Fibroblast of mammary gland (primary cell): ENCODE measurements at regions not wholly inside any gene's neighbourhood (a gene's known extent, or its start where the extent isn't known, plus 50 kb on each side); places are given as distances from the start of the nearest gene placed in this dataset.
A peak's percentile ranks its signal among the peaks of the same experiment; 100 is the strongest.

Source experiments
- DNase-seq: peaks from one replicate; pipeline ENCODE4 v3.0.0-alpha.2; 2010; ENCODE audit warnings: low read depth
- H3K4me3 ChIP-seq: 2 replicates; pipeline ENCODE4 v1.5.1; 2011; ENCODE audit warnings: low read depth, mild to moderate bottlenecking, low read length, moderate library complexity; ENCODE audit not compliant: control insufficient read depth
- CTCF ChIP-seq: conservative IDR thresholded peaks from 2 replicates; pipeline ENCODE4 v1.5.1; 2011; ENCODE audit warnings: low read depth, low read length, inconsistent platforms; ENCODE audit not compliant: control insufficient read depth, insufficient read depth

- TF ChIP-seq CTCF: no peak
- DNase-seq: no peak
- no peak overlapping the region for H3K4me3 ChIP-seq
Observed at GRCh38 chr10:36116731-36117130, 474.6 kb upstream of the FZD8 start.

GRCh38 chr10:36116040-36116439 lies 473.9 kb upstream of the FZD8 start:
- no peak for TF ChIP-seq CTCF
- H3K4me3 ChIP-seq: no peak overlapping the region
- DNase-seq: no peak

- TF ChIP-seq CTCF: no peak
- no peak overlapping the region for H3K4me3 ChIP-seq
- DNase-seq: no peak
Observed at GRCh38 chr10:36115364-36115763, 473.3 kb upstream of the FZD8 start.

GRCh38 chr10:36114913-36115312 lies 472.8 kb upstream of the FZD8 start:
- DNase-seq: no peak
- H3K4me3 ChIP-seq: no peak overlapping the region

GRCh38 chr10:36114141-36114540 lies 472.0 kb upstream of the FZD8 start:
- no peak for DNase-seq
- H3K4me3 ChIP-seq: no peak overlapping the region
- no peak for TF ChIP-seq CTCF

More at GRCh38 chr10:36114913-36115312, 472.8 kb upstream of the FZD8 start:
- TF ChIP-seq CTCF: no peak

- DNase-seq: no peak
- TF ChIP-seq CTCF: no peak
- no peak overlapping the region for H3K4me3 ChIP-seq
Observed at GRCh38 chr10:36111676-36112075, 469.6 kb upstream of the FZD8 start.

GRCh38 chr10:36110097-36110496 lies 468.0 kb upstream of the FZD8 start:
- DNase-seq: peak; percentile 2
- H3K4me3 ChIP-seq: no peak overlapping the region
- no peak for TF ChIP-seq CTCF
